ENCODE measurements at regions not wholly inside any gene's neighbourhood (a gene's known extent, or its start where the extent isn't known, plus 50 kb on each side); places are given as distances from the start of the nearest gene placed in this dataset.

DNA sequence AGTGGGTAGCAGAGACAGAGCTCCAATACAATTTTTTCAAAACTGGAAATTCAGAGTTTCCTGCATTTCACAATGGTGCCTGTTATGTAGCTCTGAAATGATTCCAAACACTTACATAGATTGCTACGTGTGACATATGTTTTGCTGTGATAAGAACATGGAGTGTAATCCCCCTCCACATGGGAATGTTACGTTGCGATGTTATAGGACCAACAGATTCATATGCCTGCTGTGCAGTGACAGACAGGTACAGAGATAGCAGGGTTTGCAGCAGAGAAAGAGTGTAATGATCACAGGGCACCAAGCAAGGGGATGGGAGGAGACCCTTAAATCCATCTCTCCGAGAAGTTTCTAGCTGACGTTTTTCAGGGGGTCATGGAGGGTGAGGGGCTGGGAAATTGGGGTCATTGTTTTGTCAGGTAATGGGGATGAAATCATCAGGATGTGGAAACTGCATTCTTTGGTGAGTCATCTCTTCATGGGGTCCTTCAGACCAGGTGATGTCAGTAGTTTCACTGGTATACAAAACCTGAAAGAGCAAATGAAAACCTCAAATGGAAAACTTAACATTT lies 76.6 kb upstream of the OSBPL8 start:
- in situ Hi-C loops (cut with MboI; ENCODE audit: low sequenced_read_pairs, unreplicated experiment), result no loop called here
- TF ChIP-seq, protein P1, sequence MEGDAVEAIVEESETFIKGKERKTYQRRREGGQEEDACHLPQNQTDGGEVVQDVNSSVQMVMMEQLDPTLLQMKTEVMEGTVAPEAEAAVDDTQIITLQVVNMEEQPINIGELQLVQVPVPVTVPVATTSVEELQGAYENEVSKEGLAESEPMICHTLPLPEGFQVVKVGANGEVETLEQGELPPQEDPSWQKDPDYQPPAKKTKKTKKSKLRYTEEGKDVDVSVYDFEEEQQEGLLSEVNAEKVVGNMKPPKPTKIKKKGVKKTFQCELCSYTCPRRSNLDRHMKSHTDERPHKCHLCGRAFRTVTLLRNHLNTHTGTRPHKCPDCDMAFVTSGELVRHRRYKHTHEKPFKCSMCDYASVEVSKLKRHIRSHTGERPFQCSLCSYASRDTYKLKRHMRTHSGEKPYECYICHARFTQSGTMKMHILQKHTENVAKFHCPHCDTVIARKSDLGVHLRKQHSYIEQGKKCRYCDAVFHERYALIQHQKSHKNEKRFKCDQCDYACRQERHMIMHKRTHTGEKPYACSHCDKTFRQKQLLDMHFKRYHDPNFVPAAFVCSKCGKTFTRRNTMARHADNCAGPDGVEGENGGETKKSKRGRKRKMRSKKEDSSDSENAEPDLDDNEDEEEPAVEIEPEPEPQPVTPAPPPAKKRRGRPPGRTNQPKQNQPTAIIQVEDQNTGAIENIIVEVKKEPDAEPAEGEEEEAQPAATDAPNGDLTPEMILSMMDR (IDR thresholded peaks at IDR 0.05; ENCODE audit: borderline replicate concordance, control extremely low read depth, extremely low read depth, insufficient read depth, missing control alignments), result no peak
- peak; percentile 23 for DNase-seq (ENCODE audit: low spot score)

GRCh38 chr12:76637807-76638206 lies 78.2 kb upstream of the OSBPL8 start:
- in situ Hi-C loops (cut with MboI; ENCODE audit: low sequenced_read_pairs, unreplicated experiment), result no loop called here
- DNase-seq (ENCODE audit: low spot score), result no peak
- TF ChIP-seq, protein P1 (IDR thresholded peaks at IDR 0.05; ENCODE audit: borderline replicate concordance, control extremely low read depth, extremely low read depth, insufficient read depth, missing control alignments), result no peak

- TF ChIP-seq, protein P1 (IDR thresholded peaks at IDR 0.05; ENCODE audit: borderline replicate concordance, control extremely low read depth, extremely low read depth, insufficient read depth, missing control alignments), result no peak
- in situ Hi-C loops (cut with MboI; ENCODE audit: low sequenced_read_pairs, unreplicated experiment), result no loop called here
- DNase-seq (ENCODE audit: low spot score), result no peak
Measured at GRCh38 chr12:76639646-76640045, 80.1 kb upstream of the OSBPL8 start.

DNA sequence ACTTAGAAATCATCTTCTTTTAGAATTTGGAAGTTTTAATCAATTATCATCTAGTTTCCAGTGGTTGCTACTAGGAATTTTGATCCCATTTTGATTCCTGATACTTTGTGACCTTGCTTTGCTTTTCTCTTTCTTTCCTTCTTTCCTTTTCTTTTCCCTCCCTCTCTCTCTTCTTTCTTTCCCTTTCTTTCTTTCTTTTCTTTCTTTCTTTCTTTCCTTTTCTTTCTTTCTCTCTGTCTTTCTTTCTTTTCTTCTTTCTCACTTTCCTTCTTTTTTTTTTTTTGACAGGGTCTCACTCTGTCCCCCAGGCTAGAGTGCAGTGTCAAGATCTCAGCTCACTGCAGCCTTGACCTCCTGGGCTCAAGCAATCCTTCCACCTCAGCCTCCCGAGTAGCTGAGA lies 81.5 kb upstream of the OSBPL8 start:
- DNase-seq (ENCODE audit: low spot score), result no peak
- in situ Hi-C loops (cut with MboI; ENCODE audit: low sequenced_read_pairs, unreplicated experiment), result no loop called here
- TF ChIP-seq, protein P1 (IDR thresholded peaks at IDR 0.05; ENCODE audit: borderline replicate concordance, control extremely low read depth, extremely low read depth, insufficient read depth, missing control alignments), result no peak

- in situ Hi-C loops (cut with MboI; ENCODE audit: low sequenced_read_pairs, unreplicated experiment), result no loop called here
- DNase-seq (ENCODE audit: low spot score), result no peak
- TF ChIP-seq, protein P1 (IDR thresholded peaks at IDR 0.05; ENCODE audit: borderline replicate concordance, control extremely low read depth, extremely low read depth, insufficient read depth, missing control alignments), result no peak
Measured at GRCh38 chr12:76641961-76642360, 82.4 kb upstream of the OSBPL8 start.

DNA sequence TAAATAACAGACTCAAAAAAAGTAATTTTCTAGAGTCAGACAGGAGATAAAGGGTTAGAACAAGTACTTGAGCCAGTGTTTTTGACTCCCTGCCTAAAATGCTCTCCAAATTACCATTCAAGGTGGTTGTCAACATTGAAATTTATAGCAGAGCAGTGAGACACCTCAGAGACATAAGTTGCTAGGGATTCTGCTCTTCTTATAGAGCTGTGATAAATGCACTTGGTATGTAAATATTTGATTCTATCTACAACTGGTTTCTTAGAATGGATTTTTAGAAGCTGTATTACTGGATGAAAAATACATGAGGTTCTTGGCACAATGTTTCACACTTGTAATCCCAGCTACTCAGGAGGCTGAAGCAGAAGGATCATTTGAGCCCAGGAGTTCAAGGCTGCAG lies 83.9 kb upstream of the OSBPL8 start:
- DNase-seq (ENCODE audit: low spot score), result no peak
- in situ Hi-C loops (cut with MboI; ENCODE audit: low sequenced_read_pairs, unreplicated experiment), result no loop called here
- TF ChIP-seq, protein P1 (IDR thresholded peaks at IDR 0.05; ENCODE audit: borderline replicate concordance, control extremely low read depth, extremely low read depth, insufficient read depth, missing control alignments), result no peak
